ENCODE measurements at regions not wholly inside any gene's neighbourhood (a gene's known extent, or its start where the extent isn't known, plus 50 kb on each side); places are given as distances from the start of the nearest gene placed in this dataset.

DNA sequence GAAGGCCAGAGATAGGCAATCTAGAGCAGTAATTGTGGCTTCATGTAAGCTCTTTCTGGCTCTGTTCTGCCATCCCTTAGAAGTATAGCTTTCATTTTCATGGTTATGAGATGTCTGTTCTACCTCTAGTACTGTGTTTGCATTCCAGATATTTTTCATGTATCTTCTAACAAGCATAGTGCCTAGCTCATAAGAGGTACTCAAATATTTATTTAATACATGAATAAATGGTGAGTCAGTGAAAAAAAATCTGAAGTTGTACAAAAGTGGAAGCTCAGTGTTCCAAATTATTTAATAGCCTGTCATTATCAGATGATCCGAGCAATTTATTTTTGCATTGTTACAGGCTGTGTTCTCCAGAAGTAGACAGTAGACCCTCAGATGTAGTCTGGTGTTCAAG is 64.3 kb downstream of the OXSM start:
- CTCF ChIA-PET, result interaction anchor here (0.9 to 7.1 kb wide), 6 partner anchors 10 to 205 kb away, joined by 3 to 94 read pairs (median 4); no protein-coding TSS in a partner anchor
- peaks cover 2% of the 10 kb centered on the region for H3K9me3 Mint-ChIP-seq
- peaks cover 4% of the 10 kb centered on the region for H3K27me3 Mint-ChIP-seq
- H3K36me3 Mint-ChIP-seq (ENCODE audit: low read depth), result peaks cover 2% of the 10 kb centered on the region
- H3K27ac Mint-ChIP-seq, result no peak overlapping the region
- POLR2A ChIA-PET, result interaction anchor here (0.8 kb wide), 1 partner anchor 206 kb away, joined by 4 read pairs; no protein-coding TSS in a partner anchor
- DNase-seq (no peak), ATAC-seq (no peak)
- intact Hi-C loops (cut with micrococcal nuclease), result no loop called here
- TF ChIP-seq, protein P1, sequence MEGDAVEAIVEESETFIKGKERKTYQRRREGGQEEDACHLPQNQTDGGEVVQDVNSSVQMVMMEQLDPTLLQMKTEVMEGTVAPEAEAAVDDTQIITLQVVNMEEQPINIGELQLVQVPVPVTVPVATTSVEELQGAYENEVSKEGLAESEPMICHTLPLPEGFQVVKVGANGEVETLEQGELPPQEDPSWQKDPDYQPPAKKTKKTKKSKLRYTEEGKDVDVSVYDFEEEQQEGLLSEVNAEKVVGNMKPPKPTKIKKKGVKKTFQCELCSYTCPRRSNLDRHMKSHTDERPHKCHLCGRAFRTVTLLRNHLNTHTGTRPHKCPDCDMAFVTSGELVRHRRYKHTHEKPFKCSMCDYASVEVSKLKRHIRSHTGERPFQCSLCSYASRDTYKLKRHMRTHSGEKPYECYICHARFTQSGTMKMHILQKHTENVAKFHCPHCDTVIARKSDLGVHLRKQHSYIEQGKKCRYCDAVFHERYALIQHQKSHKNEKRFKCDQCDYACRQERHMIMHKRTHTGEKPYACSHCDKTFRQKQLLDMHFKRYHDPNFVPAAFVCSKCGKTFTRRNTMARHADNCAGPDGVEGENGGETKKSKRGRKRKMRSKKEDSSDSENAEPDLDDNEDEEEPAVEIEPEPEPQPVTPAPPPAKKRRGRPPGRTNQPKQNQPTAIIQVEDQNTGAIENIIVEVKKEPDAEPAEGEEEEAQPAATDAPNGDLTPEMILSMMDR (IDR thresholded peaks at IDR 0.05), result no peak
- H3K4me3 Mint-ChIP-seq, result no peak overlapping the region
- peaks cover 19% of the 10 kb centered on the region for H3K4me1 Mint-ChIP-seq (ENCODE audit: low read depth)

- intact Hi-C loops (cut with micrococcal nuclease), result loop anchor here (5.0 kb wide), 1 partner anchor 192 kb away; the partner anchor contains the start of gene TOP2B
- H3K36me3 Mint-ChIP-seq (ENCODE audit: low read depth), result peaks cover 2% of the 10 kb centered on the region
- no peak for ATAC-seq
Observed at GRCh38 chr3:25854635-25855034, 64.7 kb downstream of the OXSM start.

DNA sequence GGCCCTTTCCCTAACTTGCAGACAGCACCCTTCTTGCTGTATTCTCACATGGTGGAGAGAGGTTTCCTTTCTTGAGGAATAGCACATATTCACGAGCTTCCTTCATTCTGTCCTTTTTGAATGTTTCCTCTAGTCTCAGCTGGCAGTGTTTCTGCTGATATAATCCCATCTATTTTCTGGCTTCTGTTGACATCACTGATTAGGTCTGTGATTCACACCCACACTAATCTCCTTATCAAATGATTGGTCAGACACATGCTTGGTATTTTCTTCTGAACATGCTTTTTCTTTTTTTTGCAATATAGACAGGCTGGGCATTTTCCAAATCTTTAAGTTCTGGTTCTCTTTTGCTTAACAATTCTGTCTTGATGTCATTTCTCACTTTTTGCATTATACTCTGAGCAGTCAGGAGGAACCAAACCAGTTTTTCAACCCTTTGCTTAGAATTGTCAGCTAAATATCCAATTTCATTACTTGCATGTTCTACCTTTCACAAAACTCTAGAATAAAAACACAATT is 65.4 kb downstream of the OXSM start:
- peaks cover 12% of the 10 kb centered on the region for H3K4me1 Mint-ChIP-seq (ENCODE audit: low read depth)
- TF ChIP-seq, protein P1 (IDR thresholded peaks at IDR 0.05), result no peak
- ATAC-seq, result no peak
- intact Hi-C loops (cut with micrococcal nuclease), result loop anchor here (5.0 kb wide), 1 partner anchor 193 kb away; the partner anchor contains the start of gene TOP2B
- POLR2A ChIA-PET, result no interaction called here
- peaks cover 2% of the 10 kb centered on the region for H3K9me3 Mint-ChIP-seq
- CTCF ChIA-PET, result interaction anchor here (1.1 to 7.1 kb wide), 3 partner anchors 10 to 206 kb away, joined by 4 to 94 read pairs (median 5); no protein-coding TSS in a partner anchor
- peaks cover 4% of the 10 kb centered on the region for H3K27me3 Mint-ChIP-seq
- no peak overlapping the region for H3K27ac Mint-ChIP-seq
- H3K4me3 Mint-ChIP-seq, result no peak overlapping the region
- H3K36me3 Mint-ChIP-seq (ENCODE audit: low read depth), result peaks cover 2% of the 10 kb centered on the region
- no peak for DNase-seq

More at GRCh38 chr3:25854635-25855034, 64.7 kb downstream of the OXSM start:
- Mint-ChIP-seq H3K4me1 (ENCODE audit: low read depth) (peaks cover 19% of the 10 kb centered on the region), H3K27me3 (peaks cover 4% of the 10 kb centered on the region), H3K27ac (no peak overlapping the region), H3K9me3 (peaks cover 2% of the 10 kb centered on the region), H3K4me3 (no peak overlapping the region)
- CTCF ChIA-PET, result interaction anchor here (0.9 to 7.1 kb wide), 6 partner anchors 10 to 206 kb away, joined by 3 to 94 read pairs (median 4); no protein-coding TSS in a partner anchor
- POLR2A ChIA-PET, result no interaction called here
- TF ChIP-seq, protein P1 (IDR thresholded peaks at IDR 0.05), result no peak
- DNase-seq, result no peak

DNA sequence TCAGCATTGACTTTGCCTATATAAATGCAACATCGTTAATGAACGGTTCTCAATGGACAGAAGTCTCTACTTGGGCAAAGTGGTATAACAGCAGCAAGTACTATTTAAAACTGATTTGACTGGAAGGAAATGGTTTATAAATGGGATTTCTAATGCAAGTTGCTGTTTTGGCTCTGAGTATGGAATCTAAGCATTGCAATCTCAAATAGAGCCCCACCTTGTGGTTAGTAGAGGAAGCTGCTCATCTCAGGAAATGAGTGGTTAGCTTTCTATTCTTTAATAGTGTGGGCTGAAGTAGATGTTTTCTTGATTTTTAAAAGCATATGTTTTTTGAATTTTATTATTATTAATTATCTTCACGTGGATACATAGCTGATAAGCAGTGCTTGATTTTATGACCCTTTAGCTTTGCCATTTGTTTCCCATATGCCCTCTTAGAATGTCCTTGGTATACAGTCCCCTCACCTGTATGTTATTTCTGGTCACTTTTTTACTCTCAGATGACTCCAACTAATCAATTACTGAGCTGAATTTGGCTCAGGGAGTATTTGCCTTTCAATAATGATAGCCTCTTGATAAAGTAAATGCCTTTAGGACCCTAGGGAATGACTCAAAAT is 67.1 kb downstream of the OXSM start:
- Mint-ChIP-seq H3K27me3 (peaks cover 4% of the 10 kb centered on the region), H3K4me1 (ENCODE audit: low read depth) (peaks cover 12% of the 10 kb centered on the region), H3K27ac (no peak overlapping the region), H3K36me3 (ENCODE audit: low read depth) (peaks cover 2% of the 10 kb centered on the region), H3K9me3 (peaks cover 4% of the 10 kb centered on the region), H3K4me3 (no peak overlapping the region)
- TF ChIP-seq, protein P1 (IDR thresholded peaks at IDR 0.05), result peak; percentile 68
- CTCF ChIA-PET, result interaction anchor here (0.7 to 7.1 kb wide), 29 partner anchors 8 to 854 kb away, joined by 3 to 94 read pairs (median 4); no protein-coding TSS in a partner anchor
- intact Hi-C loops (cut with micrococcal nuclease), result loop anchor here (1.0 to 5.0 kb wide), 2 partner anchors 195 to 209 kb away; partner anchors contain the start of gene TOP2B
- ATAC-seq (peak; percentile 92), DNase-seq (peak; percentile 9)
- POLR2A ChIA-PET, result no interaction called here

GRCh38 chr3:25861566-25861965 is 71.7 kb downstream of the OXSM start:
- Mint-ChIP-seq H3K27me3 (no peaks in the 10 kb centered on the region), H3K9me3 (peaks cover 2% of the 10 kb centered on the region), H3K4me3 (no peak overlapping the region), H3K36me3 (ENCODE audit: low read depth) (no peaks in the 10 kb centered on the region), H3K27ac (no peak overlapping the region), H3K4me1 (ENCODE audit: low read depth) (peaks cover 3% of the 10 kb centered on the region)
- intact Hi-C loops (cut with micrococcal nuclease), result no loop called here
- TF ChIP-seq, protein P1 (IDR thresholded peaks at IDR 0.05), result no peak
- CTCF ChIA-PET, result interaction anchor here (1.8 kb wide), 1 partner anchor 214 kb away, joined by 6 read pairs; no protein-coding TSS in a partner anchor
- POLR2A ChIA-PET, result no interaction called here
- no peak for DNase-seq
- no peak for ATAC-seq

Measured in activated CD8-positive, alpha-beta T cell treated with anti-CD3 and anti-CD28 coated beads for 36 hours (primary cell).